GM12878 (cell line): ENCODE measurements at regions not wholly inside any gene's neighbourhood (a gene's known extent, or its start where the extent isn't known, plus 50 kb on each side); places are given as distances from the start of the nearest gene placed in this dataset.

Experiments
- ATAC-seq: fragments of 200-7000 bp; cut with Tn5 transposase; 3 replicates; pipeline ENCODE4 v1.9.1; 2020; ENCODE audit warnings: mild to moderate bottlenecking, moderate library complexity
- BruUV-seq: library from RNA; stranded (reverse); fragments of 400-500 nt; replicated peaks from 2 replicates; lab custom pipeline; 2021; lab: Mats Ljungman, UMichigan
- CTCF ChIA-PET: fragments of 300-600 bp; sonication (Branson Sonifier 250); formaldehyde crosslinking; extraction: SDS; loops from one replicate; lab custom pipeline; 2021; ENCODE audit warnings: inconsistent platforms; lab: Yijun Ruan, JAX
- POLR2A ChIA-PET: fragments of 350-600 bp; formaldehyde crosslinking; extraction: SDS; loops from one replicate; lab custom pipeline; 2021; ENCODE audit warnings: inconsistent platforms; lab: Charles Lee
- RAD21 ChIA-PET: fragments of 300-600 bp; sonication (Branson Sonifier 250); formaldehyde crosslinking; loops from one replicate; lab custom pipeline; 2023; ENCODE audit warnings: antibody characterized with exemption; ENCODE audit not compliant: unreplicated experiment; lab: Charles Lee
- SMC1A ChIA-PET: fragments of 300-600 bp; sonication (Branson Sonifier 250); formaldehyde crosslinking; loops from one replicate; lab custom pipeline; 2023; ENCODE audit not compliant: unreplicated experiment, uncharacterized antibody; lab: Charles Lee
- DNase-seq: peaks from one replicate; pipeline ENCODE4 v3.0.0-alpha.2; 2011; ENCODE audit warnings: low read depth, low spot score
- FAIRE-seq: peaks from 3 replicates; lab custom pipeline; 2011; peaks lifted over from hg19 to GRCh38; lab: Jason Lieb, UNC
- H2AFZ ChIP-seq: 2 replicates; pipeline ENCODE4 v1.6.0; 2011; ENCODE audit warnings: low read depth, low read length, control low read depth; ENCODE audit not compliant: control insufficient read depth
- H3K27ac ChIP-seq: 2 replicates; pipeline ENCODE4 v1.5.1; 2011; ENCODE audit warnings: control low read depth; ENCODE audit not compliant: control insufficient read depth, insufficient read depth
- H3K27me3 ChIP-seq, 2 experiments: replicated peaks in 1 of 2; 2 replicates each; pipeline versions ENCODE4 v1.6.0 to v1.6.1; 2011; ENCODE audit warnings: low read length in 1 of 2; ENCODE audit not compliant: control insufficient read depth in 2 of 2, insufficient read depth in 2 of 2
- H3K36me3 ChIP-seq, 2 experiments: 2 replicates each; pipeline ENCODE4 v1.5.1; 2011; ENCODE audit warnings: low read length in 1 of 2; ENCODE audit not compliant: control insufficient read depth in 2 of 2, insufficient read depth in 2 of 2
- H3K4me1 ChIP-seq: 2 replicates; pipeline ENCODE4 v1.6.1; 2011; ENCODE audit warnings: mild to moderate bottlenecking, low read length, moderate library complexity, mixed read lengths; ENCODE audit not compliant: control insufficient read depth, insufficient read depth
- H3K4me2 ChIP-seq: 2 replicates; pipeline ENCODE4 v1.6.0; 2011; ENCODE audit warnings: control low read depth; ENCODE audit not compliant: control insufficient read depth, insufficient read depth
- H3K4me3 ChIP-seq: fragments of 200-600 bp; sonication (generic); 2 replicates; pipeline ENCODE4 v1.5.1; 2016
- H3K79me2 ChIP-seq: 2 replicates; pipeline ENCODE4 v1.6.0; 2011; ENCODE audit warnings: low read length; ENCODE audit not compliant: control insufficient read depth, insufficient read depth
- H3K9ac ChIP-seq: 2 replicates; pipeline ENCODE4 v1.8.0; 2011; ENCODE audit warnings: low read length, control low read depth, mixed read lengths; ENCODE audit not compliant: control insufficient read depth, insufficient read depth
- H3K9me3 ChIP-seq: replicated peaks from 3 replicates; pipeline ENCODE4 v1.5.1; 2011; ENCODE audit warnings: mild to moderate bottlenecking, low read length; ENCODE audit not compliant: control insufficient read depth, insufficient read depth
- H4K20me1 ChIP-seq: 2 replicates; pipeline ENCODE4 v1.6.0; 2011; ENCODE audit not compliant: control insufficient read depth, insufficient read depth
- ATF7 ChIP-seq: fragments of 450-650 bp; IDR thresholded peaks from 2 replicates; pipeline ENCODE4 v1.6.1; 2016; ENCODE audit warnings: low read depth, mild to moderate bottlenecking
- CBFB ChIP-seq: IDR thresholded peaks from 2 replicates; pipeline ENCODE4 v1.6.1; 2016; ENCODE audit warnings: antibody characterized with exemption, low read depth
- CEBPB ChIP-seq, 2 experiments: fragments of 150-350 bp in 1 of 2; IDR thresholded peaks; 2 replicates each; pipeline ENCODE4 v1.6.1; 2012 to 2014; ENCODE audit warnings: low read depth in 2 of 2, low read length in 2 of 2, borderline replicate concordance in 1 of 2, inconsistent platforms in 1 of 2
- DPF2 ChIP-seq: fragments of 450-650 bp; IDR thresholded peaks from 2 replicates; pipeline ENCODE4 v1.6.1; 2017; ENCODE audit warnings: mild to moderate bottlenecking
- EED ChIP-seq: sonication (generic); IDR thresholded peaks from 2 replicates; pipeline ENCODE4 v1.6.1; 2016; ENCODE audit warnings: antibody characterized with exemption, low read depth
- IKZF2 ChIP-seq, 2 experiments: fragments of 450-650 bp; IDR thresholded peaks; 2 replicates each; pipeline ENCODE4 v1.6.1; 2017; ENCODE audit warnings: mild to moderate bottlenecking in 2 of 2, moderate library complexity in 2 of 2
- MEF2B ChIP-seq: fragments of 450-650 bp; IDR thresholded peaks from 2 replicates; pipeline ENCODE4 v1.6.1; 2018; ENCODE audit warnings: mild to moderate bottlenecking, moderate library complexity; ENCODE audit not compliant: partially characterized antibody, poor library complexity, severe bottlenecking
- NRF1 ChIP-seq: conservative IDR thresholded peaks from 2 replicates; pipeline ENCODE4 v1.6.1; 2011; ENCODE audit warnings: mild to moderate bottlenecking, low read depth, low read length, improper control_type of control experiment
- RELA ChIP-seq: fragments of 450-650 bp; IDR thresholded peaks from 2 replicates; pipeline ENCODE4 v1.8.0; 2014; ENCODE audit warnings: borderline replicate concordance; ENCODE audit not compliant: partially characterized antibody
- SREBF2 ChIP-seq: IDR thresholded peaks from 2 replicates; pipeline ENCODE4 v1.6.1; 2012; ENCODE audit warnings: mild to moderate bottlenecking, low read length
- SUPT20H ChIP-seq: IDR thresholded peaks from 2 replicates; pipeline ENCODE4 v1.6.1; 2011; ENCODE audit warnings: low read depth, mild to moderate bottlenecking, low read length, moderate library complexity, borderline replicate concordance; ENCODE audit not compliant: control insufficient read depth
- WGBS: methylation state at CpG from one replicate; pipeline ENCODE4 v1.1.6; 2016; ENCODE audit warnings: low lambda C conversion rate; ENCODE audit not compliant: insufficient replicate concordance, insufficient coverage; ENCODE audit errors: missing lambda C conversion rate; 5-methylcytosine and 5-hydroxymethylcytosine counted together
- in situ Hi-C: fragments of 300-500 bp; cut with MboI; formaldehyde crosslinking; loops from 9 replicates; pipeline ENCODE4 v1.14.3; 2018; ENCODE audit warnings: mixed read lengths
- intact Hi-C: fragments of 100-400 bp; cut with micrococcal nuclease; formaldehyde crosslinking; loops from one replicate; pipeline ENCODE4 v1.14.2; 2022; ENCODE audit not compliant: unreplicated experiment
- TF ChIP-seq, protein P1 (sequence below): IDR thresholded peaks from 2 replicates; pipeline ENCODE4 v1.6.1; 2012; ENCODE audit warnings: improper control_type of control experiment, low read depth, low read length; ENCODE audit not compliant: insufficient replicate concordance
- TF ChIP-seq, protein P2 (sequence below): fragments of 150-350 bp; IDR thresholded peaks from 2 replicates; pipeline ENCODE4 v1.6.1; 2016; ENCODE audit warnings: low read depth, low read length

DNA sequence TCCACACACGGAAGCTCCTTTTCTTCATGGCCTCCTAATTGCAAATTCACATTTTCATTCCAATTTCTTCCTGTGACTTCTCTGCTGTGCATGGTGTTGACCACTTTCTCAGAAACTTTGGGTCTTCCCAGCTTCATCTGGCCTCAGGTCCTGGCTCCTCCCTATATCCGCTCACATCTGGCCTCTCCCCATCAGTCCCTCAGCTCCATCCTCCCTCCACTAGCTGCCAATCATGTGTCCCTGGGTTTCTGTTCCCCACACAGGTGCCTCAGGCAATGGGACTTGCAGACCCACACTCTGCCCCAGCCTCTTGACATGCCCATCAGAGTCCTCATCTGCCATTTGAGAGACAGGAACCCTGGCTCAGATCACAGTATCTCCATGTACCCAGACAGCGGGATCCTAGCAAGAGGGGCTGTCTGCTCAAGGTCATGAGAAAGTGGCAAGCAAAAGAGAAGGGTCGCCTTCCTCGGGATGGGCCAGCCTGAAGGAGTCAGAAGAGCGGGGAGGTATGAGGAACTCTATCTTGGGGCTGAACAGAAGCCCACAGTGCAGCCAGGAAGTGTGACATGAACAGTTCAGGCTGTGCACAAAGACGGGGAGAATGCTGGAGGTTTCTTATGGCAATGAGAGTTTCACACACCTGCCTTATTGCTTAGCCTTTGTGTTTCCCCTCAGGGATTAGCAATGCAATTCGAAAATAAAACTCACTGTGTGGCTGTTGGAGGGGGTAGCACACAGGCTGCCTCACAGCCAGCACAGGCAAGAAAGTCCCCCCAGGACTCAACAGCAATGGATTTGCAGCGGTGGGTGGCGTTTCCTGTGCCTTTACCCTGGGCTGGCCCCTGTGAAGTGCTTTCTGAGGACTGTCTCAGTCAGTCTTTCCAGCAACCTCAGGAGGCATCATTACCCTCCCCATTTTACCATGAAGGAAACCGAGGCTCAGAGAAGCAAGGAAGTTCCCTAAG, 69.5 kb downstream of the COPS8 start:
- Histone ChIP-seq H3K4me1 (peaks cover 16% of the 10 kb centered on the region), H3K4me2 (peak overlapping the region; percentile 34)
- ATAC-seq: peak; percentile 84
- TF ChIP-seq CBFB (no peak), IKZF2 (IDR thresholded peaks at IDR 0.05) (peak; percentile 25 to 46; a peak in 2 of 4 replicates), ATF7 (peak; percentile 28), EED (0 out of 2 replicates have a peak, but pooled peaks have one; percentile 25), CEBPB (IDR thresholded peaks at IDR 0.05; ENCODE audit: borderline replicate concordance in 1 of 2, low read depth in 2 of 2, low read length in 2 of 2) (no peak), NRF1 (no peak), SREBF2 (no peak), MEF2B (peak; percentile 96), SUPT20H (no peak), DPF2 (0 out of 2 replicates have a peak, but pooled peaks have one; percentile 26), RELA (no peak)
- TF ChIP-seq, protein P1, sequence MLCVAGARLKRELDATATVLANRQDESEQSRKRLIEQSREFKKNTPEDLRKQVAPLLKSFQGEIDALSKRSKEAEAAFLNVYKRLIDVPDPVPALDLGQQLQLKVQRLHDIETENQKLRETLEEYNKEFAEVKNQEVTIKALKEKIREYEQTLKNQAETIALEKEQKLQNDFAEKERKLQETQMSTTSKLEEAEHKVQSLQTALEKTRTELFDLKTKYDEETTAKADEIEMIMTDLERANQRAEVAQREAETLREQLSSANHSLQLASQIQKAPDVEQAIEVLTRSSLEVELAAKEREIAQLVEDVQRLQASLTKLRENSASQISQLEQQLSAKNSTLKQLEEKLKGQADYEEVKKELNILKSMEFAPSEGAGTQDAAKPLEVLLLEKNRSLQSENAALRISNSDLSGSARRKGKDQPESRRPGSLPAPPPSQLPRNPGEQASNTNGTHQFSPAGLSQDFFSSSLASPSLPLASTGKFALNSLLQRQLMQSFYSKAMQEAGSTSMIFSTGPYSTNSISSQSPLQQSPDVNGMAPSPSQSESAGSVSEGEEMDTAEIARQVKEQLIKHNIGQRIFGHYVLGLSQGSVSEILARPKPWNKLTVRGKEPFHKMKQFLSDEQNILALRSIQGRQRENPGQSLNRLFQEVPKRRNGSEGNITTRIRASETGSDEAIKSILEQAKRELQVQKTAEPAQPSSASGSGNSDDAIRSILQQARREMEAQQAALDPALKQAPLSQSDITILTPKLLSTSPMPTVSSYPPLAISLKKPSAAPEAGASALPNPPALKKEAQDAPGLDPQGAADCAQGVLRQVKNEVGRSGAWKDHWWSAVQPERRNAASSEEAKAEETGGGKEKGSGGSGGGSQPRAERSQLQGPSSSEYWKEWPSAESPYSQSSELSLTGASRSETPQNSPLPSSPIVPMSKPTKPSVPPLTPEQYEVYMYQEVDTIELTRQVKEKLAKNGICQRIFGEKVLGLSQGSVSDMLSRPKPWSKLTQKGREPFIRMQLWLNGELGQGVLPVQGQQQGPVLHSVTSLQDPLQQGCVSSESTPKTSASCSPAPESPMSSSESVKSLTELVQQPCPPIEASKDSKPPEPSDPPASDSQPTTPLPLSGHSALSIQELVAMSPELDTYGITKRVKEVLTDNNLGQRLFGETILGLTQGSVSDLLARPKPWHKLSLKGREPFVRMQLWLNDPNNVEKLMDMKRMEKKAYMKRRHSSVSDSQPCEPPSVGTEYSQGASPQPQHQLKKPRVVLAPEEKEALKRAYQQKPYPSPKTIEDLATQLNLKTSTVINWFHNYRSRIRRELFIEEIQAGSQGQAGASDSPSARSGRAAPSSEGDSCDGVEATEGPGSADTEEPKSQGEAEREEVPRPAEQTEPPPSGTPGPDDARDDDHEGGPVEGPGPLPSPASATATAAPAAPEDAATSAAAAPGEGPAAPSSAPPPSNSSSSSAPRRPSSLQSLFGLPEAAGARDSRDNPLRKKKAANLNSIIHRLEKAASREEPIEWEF: peak; percentile 57
- TF ChIP-seq, protein P2, sequence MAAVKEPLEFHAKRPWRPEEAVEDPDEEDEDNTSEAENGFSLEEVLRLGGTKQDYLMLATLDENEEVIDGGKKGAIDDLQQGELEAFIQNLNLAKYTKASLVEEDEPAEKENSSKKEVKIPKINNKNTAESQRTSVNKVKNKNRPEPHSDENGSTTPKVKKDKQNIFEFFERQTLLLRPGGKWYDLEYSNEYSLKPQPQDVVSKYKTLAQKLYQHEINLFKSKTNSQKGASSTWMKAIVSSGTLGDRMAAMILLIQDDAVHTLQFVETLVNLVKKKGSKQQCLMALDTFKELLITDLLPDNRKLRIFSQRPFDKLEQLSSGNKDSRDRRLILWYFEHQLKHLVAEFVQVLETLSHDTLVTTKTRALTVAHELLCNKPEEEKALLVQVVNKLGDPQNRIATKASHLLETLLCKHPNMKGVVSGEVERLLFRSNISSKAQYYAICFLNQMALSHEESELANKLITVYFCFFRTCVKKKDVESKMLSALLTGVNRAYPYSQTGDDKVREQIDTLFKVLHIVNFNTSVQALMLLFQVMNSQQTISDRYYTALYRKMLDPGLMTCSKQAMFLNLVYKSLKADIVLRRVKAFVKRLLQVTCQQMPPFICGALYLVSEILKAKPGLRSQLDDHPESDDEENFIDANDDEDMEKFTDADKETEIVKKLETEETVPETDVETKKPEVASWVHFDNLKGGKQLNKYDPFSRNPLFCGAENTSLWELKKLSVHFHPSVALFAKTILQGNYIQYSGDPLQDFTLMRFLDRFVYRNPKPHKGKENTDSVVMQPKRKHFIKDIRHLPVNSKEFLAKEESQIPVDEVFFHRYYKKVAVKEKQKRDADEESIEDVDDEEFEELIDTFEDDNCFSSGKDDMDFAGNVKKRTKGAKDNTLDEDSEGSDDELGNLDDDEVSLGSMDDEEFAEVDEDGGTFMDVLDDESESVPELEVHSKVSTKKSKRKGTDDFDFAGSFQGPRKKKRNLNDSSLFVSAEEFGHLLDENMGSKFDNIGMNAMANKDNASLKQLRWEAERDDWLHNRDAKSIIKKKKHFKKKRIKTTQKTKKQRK: no peak

More for the DNA sequence above, 69.5 kb downstream of the COPS8 start:
- CTCF ChIA-PET: interaction anchor here (0.7 to 3.7 kb wide), 13 partner anchors 8 to 417 kb away, joined by 3 to 27 read pairs (median 7); no protein-coding TSS in a partner anchor
- Histone ChIP-seq H3K36me3 (no peaks in the 10 kb centered on the region), H4K20me1 (no peaks in the 10 kb centered on the region), H2AFZ (no peak overlapping the region), H3K27ac (peak overlapping the region; percentile 20; the same call in 1 of the 2 replicates), H3K9ac (no peak overlapping the region; the same call in 1 of the 2 replicates), H3K9me3 (no peaks in the 10 kb centered on the region; the same call in 2 of the 3 replicates), H3K4me3 (no peak overlapping the region), H3K79me2 (no peaks in the 10 kb centered on the region), H3K27me3 (no peaks in the 10 kb centered on the region)
- DNase-seq: peak; percentile 75
- SMC1A ChIA-PET: interaction anchor here (0.7 to 2.4 kb wide), 11 partner anchors 10 to 417 kb away, joined by 3 to 8 read pairs (median 4); no protein-coding TSS in a partner anchor
- RAD21 ChIA-PET: interaction anchor here (1.1 to 2.7 kb wide), 6 partner anchors 69 to 417 kb away, joined by 3 to 10 read pairs (median 6); no protein-coding TSS in a partner anchor
- peak; percentile 90 for FAIRE-seq
- intact Hi-C loops (loop anchor here (1.0 to 2.0 kb wide), 6 partner anchors 167 to 417 kb away; no protein-coding TSS in a partner anchor), in situ Hi-C loops (loop anchor here (5.0 kb wide), 2 partner anchors 322 to 417 kb away; no protein-coding TSS in a partner anchor)
- 25% methylated on average over 11 of the region's 11 CpGs for WGBS
- POLR2A ChIA-PET: interaction anchor here (0.6 kb wide), 1 partner anchor 415 kb away, joined by 3 read pairs; no protein-coding TSS in a partner anchor
- no TSS peak for BruUV-seq
